ENCODE measurements at regions not wholly inside any gene's neighbourhood (a gene's known extent, or its start where the extent isn't known, plus 50 kb on each side); places are given as distances from the start of the nearest gene placed in this dataset.

DNA sequence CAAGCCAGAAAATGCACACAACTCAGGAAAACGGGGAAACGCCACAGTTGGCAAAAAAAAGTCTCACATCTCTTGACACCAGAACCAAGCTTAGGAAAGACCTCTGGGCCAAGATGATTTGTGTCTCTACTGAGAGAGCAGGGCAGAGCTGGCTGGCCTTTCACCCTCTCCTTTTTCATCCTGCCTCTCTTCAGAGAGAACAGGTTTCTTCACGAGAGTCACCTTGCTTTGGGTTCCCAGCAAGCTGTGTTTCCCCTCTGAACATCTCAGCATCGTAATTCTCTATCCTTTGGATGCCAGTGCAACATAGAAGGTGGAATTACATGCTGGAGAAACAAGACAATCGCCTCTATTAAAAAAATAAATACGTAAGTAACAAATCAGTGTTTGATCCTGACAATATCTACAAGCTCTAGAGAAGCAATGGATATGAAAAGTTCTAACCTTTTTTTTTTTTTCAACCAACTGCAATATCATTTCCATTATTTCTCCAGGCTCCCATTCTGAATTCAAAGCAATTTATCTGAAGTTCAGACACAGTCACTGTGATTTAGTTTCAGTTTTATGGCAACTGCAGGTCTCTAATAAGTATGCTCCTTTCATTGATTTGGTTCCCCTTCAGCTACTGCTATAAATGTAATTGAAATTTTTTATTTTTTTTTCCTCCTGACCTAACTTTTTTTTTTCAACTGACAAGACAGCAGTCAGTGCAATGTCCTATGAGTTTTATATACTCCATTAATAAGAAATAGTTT, 708.6 kb downstream of the DTWD2 start:
- H3K4me3 ChIP-seq (ENCODE audit: low read length) = no peak overlapping the region
- TF ChIP-seq ZNF274 (IDR thresholded peaks at IDR 0.05; ENCODE audit: low read depth, low read length) = no peak

DNA sequence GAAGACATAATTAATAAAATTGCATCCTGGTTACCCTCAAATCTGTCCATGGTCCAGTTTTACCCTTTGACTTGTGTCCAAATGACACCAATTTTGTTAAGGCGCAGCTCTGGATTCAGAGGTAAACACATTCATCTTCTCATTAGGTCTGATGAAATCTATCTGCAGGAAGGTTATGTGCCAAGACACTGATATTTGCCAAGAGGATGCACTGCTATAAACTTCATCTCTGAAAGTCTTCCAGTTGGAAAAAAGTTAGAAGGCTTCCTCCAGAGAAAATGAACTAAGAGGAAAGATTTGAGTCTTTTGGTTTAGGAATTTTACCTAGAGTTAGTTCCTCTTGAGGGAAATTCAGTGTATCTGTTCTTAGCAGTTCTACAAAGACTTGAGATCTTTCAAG, 717.8 kb downstream of the DTWD2 start:
- TF ChIP-seq ZNF274 (IDR thresholded peaks at IDR 0.05; ENCODE audit: low read depth, low read length) = no peak
- H3K4me3 ChIP-seq (ENCODE audit: low read length) = no peak overlapping the region

DNA sequence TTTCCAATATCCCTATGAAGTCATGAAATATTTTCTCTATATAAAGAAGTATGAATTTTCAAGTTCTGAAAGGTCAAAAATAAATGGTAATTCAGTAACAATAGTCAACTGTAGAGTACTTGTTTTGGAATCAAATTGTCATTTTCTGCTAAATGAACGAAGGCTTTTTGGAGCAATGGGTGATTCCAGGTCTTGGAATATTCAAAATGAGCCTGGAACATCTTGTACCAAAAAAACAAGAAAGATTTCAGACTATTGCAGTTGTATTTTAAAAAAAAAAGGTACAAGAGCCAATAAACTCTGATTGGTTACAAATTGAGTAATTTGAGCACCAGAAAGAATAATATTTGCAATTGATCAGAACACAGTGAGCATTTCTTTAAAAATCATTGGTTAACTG, 730.1 kb downstream of the DTWD2 start:
- no peak overlapping the region for H3K4me3 ChIP-seq (ENCODE audit: low read length)
- TF ChIP-seq ZNF274 (IDR thresholded peaks at IDR 0.05; ENCODE audit: low read depth, low read length) = no peak

DNA sequence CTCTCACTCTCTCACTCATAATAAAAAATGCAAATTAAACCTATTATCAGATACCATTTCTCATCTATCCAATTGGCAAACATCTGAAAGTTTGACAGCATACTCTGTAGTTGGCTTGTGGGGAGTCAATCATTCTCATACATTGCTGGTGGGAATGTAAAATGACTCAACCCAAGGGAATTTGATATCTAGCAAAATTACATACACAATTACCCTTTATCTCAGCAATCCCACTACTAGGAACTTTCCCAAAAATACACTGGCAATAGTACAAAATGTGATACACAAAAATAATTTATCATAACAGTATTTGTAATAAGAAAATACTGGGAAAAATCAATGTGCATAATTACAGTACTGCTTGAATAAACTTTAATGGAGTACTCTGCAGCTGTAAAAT, 731.3 kb downstream of the DTWD2 start:
- TF ChIP-seq ZNF274 (IDR thresholded peaks at IDR 0.05; ENCODE audit: low read depth, low read length) = no peak
- no peak overlapping the region for H3K4me3 ChIP-seq (ENCODE audit: low read length)

DNA sequence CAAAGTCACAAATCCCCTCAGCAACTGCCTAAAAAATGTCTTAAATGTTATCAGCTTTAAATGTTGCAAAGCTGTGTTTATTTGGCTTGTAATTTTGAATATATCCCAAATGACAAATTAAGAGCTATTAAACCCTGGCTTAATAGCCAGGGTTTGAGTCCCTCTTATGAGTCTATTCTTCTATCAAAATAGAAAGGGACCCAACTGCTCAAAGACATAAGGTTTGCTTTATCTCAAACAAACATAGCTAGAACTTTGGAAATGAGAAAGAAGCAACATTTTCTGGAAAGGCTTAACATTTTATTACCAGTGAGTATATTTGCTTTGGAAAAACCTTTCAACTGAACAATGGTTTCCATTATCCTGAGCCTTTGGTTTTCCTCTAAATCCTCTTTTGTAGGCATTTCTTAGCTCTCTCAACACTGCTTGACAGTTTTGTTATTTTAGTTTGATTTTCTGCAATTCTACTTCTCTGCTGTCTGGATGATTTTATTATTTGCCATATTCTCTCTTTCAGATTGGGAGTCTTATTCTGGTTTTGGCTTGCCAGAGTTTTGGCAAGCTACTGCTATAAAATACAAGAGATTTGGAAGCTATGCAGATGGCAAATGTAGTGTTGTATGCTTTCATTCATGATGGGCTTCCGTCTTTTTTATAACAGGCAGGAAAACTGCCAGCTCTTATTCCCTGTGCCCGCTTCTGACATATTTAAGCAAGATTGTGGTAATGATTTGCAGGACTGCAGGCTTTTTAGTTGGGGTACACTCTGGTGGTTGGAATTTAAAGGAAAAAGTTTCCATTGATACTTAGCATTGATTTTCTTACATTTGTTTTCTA, 734.9 kb downstream of the DTWD2 start:
- no peak overlapping the region for H3K4me3 ChIP-seq (ENCODE audit: low read length)
- no peak for TF ChIP-seq ZNF274 (IDR thresholded peaks at IDR 0.05; ENCODE audit: low read depth, low read length)

DNA sequence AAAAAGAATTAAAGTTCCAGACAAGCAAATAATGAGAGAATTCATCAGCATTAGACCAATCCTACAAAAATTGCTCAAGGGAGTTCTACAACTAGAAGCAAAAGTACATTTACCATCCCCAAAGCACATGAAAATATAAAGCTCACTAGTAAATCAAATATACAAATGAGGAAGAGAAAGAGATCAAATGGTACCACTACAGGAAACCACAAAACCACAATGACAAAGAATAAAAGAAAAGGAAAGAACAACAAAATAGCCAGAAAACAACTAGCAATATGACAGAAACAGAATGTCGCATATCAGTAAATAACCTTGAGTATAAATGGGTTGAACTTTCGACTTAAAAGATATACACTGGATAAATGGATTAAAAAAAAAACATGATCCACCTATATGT, 739.0 kb downstream of the DTWD2 start:
- no peak for TF ChIP-seq ZNF274 (IDR thresholded peaks at IDR 0.05; ENCODE audit: low read depth, low read length)
- no peak overlapping the region for H3K4me3 ChIP-seq (ENCODE audit: low read length)

DNA sequence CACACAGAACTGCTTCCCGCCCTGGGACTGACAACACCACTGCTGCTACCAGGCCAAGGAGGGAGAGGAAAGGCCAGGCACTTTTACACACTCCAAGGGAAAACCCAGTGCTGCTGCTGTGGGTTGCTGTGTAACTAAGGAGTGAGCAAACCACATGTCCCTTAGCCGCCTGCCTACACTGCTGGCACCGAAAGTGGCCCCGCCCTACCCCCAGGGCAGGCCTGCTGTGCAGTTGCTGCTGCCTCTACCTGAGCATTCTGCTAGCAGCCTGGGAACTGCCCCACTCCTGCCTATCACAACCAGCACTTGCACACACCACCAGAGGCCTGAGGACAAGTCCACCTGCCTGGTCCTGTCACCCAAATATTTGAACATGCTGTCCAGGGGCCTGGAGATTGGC, 740.9 kb downstream of the DTWD2 start:
- H3K4me3 ChIP-seq (ENCODE audit: low read length) = no peak overlapping the region

DNA sequence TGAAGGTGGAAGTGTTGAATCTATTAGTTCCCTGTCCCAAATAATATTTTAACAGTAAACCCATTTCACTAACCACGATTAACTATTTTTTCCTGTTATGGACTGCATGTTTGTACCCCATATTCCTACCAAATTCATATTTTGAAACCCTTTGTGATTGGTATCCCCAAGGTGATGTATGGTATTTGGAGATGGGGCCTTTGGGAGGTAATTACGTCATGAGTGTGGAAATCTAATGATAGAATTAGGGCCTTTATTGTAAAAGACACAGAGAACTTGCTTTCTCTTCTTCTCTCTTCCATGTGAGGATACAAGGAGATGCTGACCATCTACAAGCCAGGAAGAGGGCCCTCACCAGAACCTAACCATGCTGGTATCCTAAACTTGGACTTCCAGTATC, 744.7 kb downstream of the DTWD2 start:
- no peak for TF ChIP-seq ZNF274 (IDR thresholded peaks at IDR 0.05; ENCODE audit: low read depth, low read length)
- H3K4me3 ChIP-seq (ENCODE audit: low read length) = no peak overlapping the region

More for the DNA sequence above, 740.9 kb downstream of the DTWD2 start:
- TF ChIP-seq ZNF274 (IDR thresholded peaks at IDR 0.05; ENCODE audit: low read depth, low read length) = no peak

DNA sequence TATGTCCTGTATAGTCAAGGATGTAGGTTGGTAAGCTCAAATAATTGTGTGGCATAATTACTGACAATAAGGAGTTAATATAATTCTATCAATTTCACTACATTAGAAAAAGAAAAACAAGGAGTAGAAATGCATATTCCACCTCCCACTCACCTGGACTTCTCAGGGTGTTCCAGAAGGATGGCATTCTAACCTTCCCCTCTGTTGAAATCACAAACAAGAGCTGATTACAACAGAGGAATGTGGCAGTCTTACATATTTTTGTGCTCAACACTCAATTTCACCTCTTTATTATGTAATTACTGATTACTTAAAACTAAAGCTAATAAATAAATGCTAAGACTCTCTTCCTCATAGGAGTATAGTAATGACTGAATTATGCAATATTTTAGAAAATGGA, 745.3 kb downstream of the DTWD2 start:
- H3K4me3 ChIP-seq (ENCODE audit: low read length) = no peak overlapping the region
- no peak for TF ChIP-seq ZNF274 (IDR thresholded peaks at IDR 0.05; ENCODE audit: low read depth, low read length)

DNA sequence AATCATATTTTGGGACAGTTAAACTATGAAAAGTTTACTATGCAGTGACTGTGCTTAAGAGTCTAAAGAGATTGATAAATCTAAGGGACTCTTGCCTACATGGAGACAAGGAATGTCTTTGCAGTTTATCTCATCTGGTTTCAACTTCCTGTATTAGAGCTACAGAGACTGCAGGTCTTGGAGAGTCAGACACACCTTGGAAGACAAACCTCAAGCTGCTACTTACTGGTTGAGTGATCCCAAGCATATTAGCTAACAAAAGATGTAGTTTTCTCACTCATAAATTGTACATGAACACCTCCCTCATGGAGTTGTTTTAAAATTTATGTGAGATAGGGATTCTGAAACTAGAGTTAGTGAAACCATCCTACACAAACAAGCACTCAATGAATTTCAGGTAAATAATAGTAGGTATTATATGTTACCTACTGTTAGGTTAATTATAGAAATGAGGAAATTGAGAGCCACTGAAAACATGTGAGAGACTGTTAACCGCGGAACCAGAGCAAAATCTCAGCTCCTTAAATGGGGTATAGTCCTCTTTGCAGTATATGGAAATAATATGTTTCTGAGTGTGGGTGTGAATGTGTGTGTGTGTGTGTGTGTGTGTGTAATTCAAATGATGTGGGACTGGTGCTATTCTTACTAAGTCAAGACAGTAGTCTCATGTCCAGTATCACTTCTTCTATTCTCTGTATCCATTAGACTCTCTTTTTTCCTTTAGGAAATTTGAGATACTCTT, 752.1 kb downstream of the DTWD2 start:
- no peak overlapping the region for H3K4me3 ChIP-seq (ENCODE audit: low read length)
- TF ChIP-seq ZNF274 (IDR thresholded peaks at IDR 0.05; ENCODE audit: low read depth, low read length) = no peak

DNA sequence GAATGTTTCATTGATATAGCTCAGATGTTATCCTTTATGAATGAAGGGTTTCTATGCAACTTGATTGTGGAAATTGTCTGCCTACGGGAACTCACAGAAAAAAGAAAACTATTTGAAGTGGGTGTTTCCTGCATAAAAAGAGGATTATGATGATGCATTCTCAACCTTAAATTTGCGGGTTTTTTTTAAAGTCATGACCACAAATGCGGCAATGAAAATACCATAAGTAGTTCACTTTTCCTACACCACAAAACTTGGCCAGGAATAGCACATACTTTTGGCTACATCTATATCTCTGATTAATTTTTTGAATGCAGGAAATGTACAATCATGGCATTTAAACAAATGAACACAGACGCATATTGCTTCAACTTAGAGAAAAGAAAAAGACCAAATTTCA, 754.7 kb downstream of the DTWD2 start:
- TF ChIP-seq ZNF274 (IDR thresholded peaks at IDR 0.05; ENCODE audit: low read depth, low read length) = no peak
- no peak overlapping the region for H3K4me3 ChIP-seq (ENCODE audit: low read length)

DNA sequence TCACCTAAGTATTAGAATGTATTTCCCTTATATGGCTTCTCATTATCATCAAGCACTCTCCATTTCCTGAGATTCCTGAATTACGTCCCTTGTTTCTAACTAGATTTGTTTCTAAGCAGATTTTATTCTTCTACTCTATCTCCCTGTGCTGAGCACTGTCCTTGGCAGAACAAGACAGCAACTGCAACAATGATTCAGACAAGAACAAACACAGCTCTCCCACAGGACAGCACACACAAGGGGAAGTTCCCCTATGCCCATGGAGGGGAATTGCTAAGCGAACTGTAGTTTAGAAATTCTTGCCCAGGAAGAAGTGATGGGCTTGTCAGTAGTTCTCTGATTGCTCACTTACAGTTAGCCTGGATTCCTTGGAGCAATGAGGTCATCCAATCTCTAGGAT, 759.9 kb downstream of the DTWD2 start:
- TF ChIP-seq ZNF274 (IDR thresholded peaks at IDR 0.05; ENCODE audit: low read depth, low read length) = no peak
- H3K4me3 ChIP-seq (ENCODE audit: low read length) = no peak overlapping the region

DNA sequence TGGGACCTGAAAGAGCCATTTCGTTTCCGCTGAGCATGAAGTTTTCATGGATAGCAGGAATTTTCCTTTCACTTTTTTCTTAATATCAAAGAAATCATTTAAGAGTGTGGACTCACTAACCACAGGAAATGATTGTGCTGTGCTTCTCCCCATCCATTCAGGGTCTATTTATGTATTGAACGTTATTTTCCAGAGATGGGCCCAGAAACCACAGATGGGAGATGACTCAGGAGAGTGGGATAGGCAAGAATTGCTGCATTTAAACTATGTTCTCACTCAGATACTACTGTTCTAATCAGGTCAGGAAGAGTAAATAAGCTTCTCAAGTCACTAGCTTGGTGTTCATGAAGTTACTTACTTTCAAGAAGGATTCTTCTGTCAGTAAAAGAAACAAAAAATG, 763.8 kb downstream of the DTWD2 start:
- no peak overlapping the region for H3K4me3 ChIP-seq (ENCODE audit: low read length)
- TF ChIP-seq ZNF274 (IDR thresholded peaks at IDR 0.05; ENCODE audit: low read depth, low read length) = no peak

DNA sequence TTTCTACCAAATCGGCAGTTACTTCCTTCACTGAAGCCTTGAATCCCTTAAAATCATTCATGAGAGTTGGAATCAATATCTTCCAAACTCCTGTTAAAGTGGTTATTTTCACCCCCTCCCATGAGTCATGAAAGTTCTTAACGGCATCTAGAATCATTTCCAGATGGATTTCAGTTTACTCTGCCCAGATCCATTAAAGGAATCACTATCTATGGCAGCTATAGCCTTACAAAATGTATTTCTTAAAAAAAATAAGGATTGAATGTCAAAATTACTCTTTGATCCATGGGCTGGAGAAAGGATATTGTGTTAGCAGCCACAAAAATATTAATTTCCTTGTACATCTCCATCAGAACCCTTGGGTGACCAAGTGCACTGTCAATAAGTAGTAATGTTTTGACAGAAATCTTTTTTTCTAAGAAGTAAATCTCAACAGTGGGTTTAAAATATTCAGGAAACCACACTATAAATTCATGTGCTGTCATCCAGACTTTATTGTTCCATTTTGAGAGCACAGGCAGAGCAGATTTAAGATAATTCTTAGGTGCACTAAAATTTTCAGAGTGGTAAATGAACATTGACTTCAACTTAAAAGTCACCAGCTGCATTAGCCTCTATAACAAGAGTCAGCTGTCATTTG, 767.7 kb downstream of the DTWD2 start:
- TF ChIP-seq ZNF274 (IDR thresholded peaks at IDR 0.05; ENCODE audit: low read depth, low read length) = no peak
- H3K4me3 ChIP-seq (ENCODE audit: low read length) = no peak overlapping the region

Data from GM08714 (cell line).